ENCODE measurements at regions not wholly inside any gene's neighbourhood (a gene's known extent, or its start where the extent isn't known, plus 50 kb on each side); places are given as distances from the start of the nearest gene placed in this dataset.

GRCh38 chr3:106673926-106674569 lies 703.2 kb upstream of the CCDC54 start:
- ChIA-PET CTCF (no interaction called here), POLR2A (no interaction called here)
- H3K9ac ChIP-seq, result no peak overlapping the region
- TF ChIP-seq FOSL2 (IDR thresholded peaks at IDR 0.05; ENCODE audit: borderline replicate concordance, low read depth) (peak; percentile 16; the same call in 1 of the 2 replicates), SIN3A (IDR thresholded peaks at IDR 0.05; ENCODE audit: borderline replicate concordance, low read depth, low read length) (no peak)
- H3K27ac ChIP-seq (ENCODE audit: low read depth in 2 of 2, low read length in 1 of 2), result no peak overlapping the region
- H3K9me2 ChIP-seq, result peaks cover 3% of the 10 kb centered on the region; the same call in 1 of the 2 replicates
- H3F3A ChIP-seq (replicated peaks; ENCODE audit: insufficient read depth), result no peaks in the 10 kb centered on the region
- H4K20me1 ChIP-seq (ENCODE audit: insufficient read depth), result no peaks in the 10 kb centered on the region
- 86% methylated on average over 2 of the region's 2 CpGs for WGBS (ENCODE audit: low lambda C conversion rate)
- H3K4me2 ChIP-seq, result no peak overlapping the region
- H3K9me3 ChIP-seq, result 0 out of 2 replicates have a peak, but pooled peaks cover 3% of the 10 kb centered on the region
- peaks cover 0 to 5% of the 10 kb centered on the region in 2 experiments; a peak in 1 of 4 replicates for H3K4me1 ChIP-seq (ENCODE audit: control insufficient read depth in 1 of 2, insufficient read depth in 2 of 2, low read depth in 1 of 2, low read length in 1 of 2)
- H3K4me3 ChIP-seq (ENCODE audit: low read depth in 2 of 2, low read length in 1 of 2), result no peak overlapping the region
- no peaks in the 10 kb centered on the region for H3K36me3 ChIP-seq (replicated peaks in 1 of 2; ENCODE audit: control insufficient read depth in 1 of 2, insufficient read depth in 2 of 2, low read length in 1 of 2)
- H3K27me3 ChIP-seq (ENCODE audit: insufficient read depth), result no peaks in the 10 kb centered on the region
- H2AFZ ChIP-seq (ENCODE audit: low read depth), result no peak overlapping the region
- DNase-seq, result no peak
- H3K79me2 ChIP-seq (ENCODE audit: insufficient read depth), result no peaks in the 10 kb centered on the region

- H3K9ac ChIP-seq, result no peak overlapping the region
- no peak overlapping the region for H3K4me3 ChIP-seq (ENCODE audit: low read depth in 2 of 2, low read length in 1 of 2)
- no peaks in the 10 kb centered on the region for H3K36me3 ChIP-seq (replicated peaks in 1 of 2; ENCODE audit: control insufficient read depth in 1 of 2, insufficient read depth in 2 of 2, low read length in 1 of 2)
- CTCF ChIA-PET, result no interaction called here
- peaks cover 0 to 5% of the 10 kb centered on the region in 2 experiments; a peak in 1 of 4 replicates for H3K4me1 ChIP-seq (ENCODE audit: control insufficient read depth in 1 of 2, insufficient read depth in 2 of 2, low read depth in 1 of 2, low read length in 1 of 2)
- no peak overlapping the region for H3K4me2 ChIP-seq
- no peaks in the 10 kb centered on the region for H4K20me1 ChIP-seq (ENCODE audit: insufficient read depth)
- no peaks in the 10 kb centered on the region for H3K27me3 ChIP-seq (ENCODE audit: insufficient read depth)
- no peak overlapping the region for H3K27ac ChIP-seq (ENCODE audit: low read depth in 2 of 2, low read length in 1 of 2)
- POLR2A ChIA-PET, result no interaction called here
- H2AFZ ChIP-seq (ENCODE audit: low read depth), result no peak overlapping the region
- DNase-seq, result no peak
- H3K9me2 ChIP-seq, result peaks cover 3% of the 10 kb centered on the region; the same call in 1 of the 2 replicates
- no peaks in the 10 kb centered on the region for H3K79me2 ChIP-seq (ENCODE audit: insufficient read depth)
- H3F3A ChIP-seq (replicated peaks; ENCODE audit: insufficient read depth), result no peaks in the 10 kb centered on the region
- H3K9me3 ChIP-seq, result 0 out of 2 replicates have a peak, but pooled peaks cover 3% of the 10 kb centered on the region
- 82% methylated on average over 2 of the region's 2 CpGs for WGBS (ENCODE audit: low lambda C conversion rate)
- TF ChIP-seq USF1 (IDR thresholded peaks at IDR 0.05; ENCODE audit: borderline replicate concordance, low read depth) (no peak), RAD21 (IDR thresholded peaks at IDR 0.05; ENCODE audit: low read length) (no peak), RFX5 (IDR thresholded peaks at IDR 0.05; ENCODE audit: low read length) (no peak), USF2 (IDR thresholded peaks at IDR 0.05; ENCODE audit: borderline replicate concordance, low read depth, low read length) (no peak), CTCF (IDR thresholded peaks at IDR 0.05) (no peak), REST (IDR thresholded peaks at IDR 0.05; ENCODE audit: low read depth, low read length) (no peak), YY1 (IDR thresholded peaks at IDR 0.05; ENCODE audit: low read depth) (no peak), CHD2 (IDR thresholded peaks at IDR 0.05; ENCODE audit: low read length, partially characterized antibody) (no peak), NRF1 (IDR thresholded peaks at IDR 0.05; ENCODE audit: low read depth, low read length) (no peak), FOXJ3 (CRISPR knock-in tag; IDR thresholded peaks at IDR 0.05) (no peak), TAF1 (IDR thresholded peaks at IDR 0.05; ENCODE audit: borderline replicate concordance, low read depth, low read length) (no peak), ZBTB33 (IDR thresholded peaks at IDR 0.05; ENCODE audit: borderline replicate concordance, low read depth) (no peak), FOSL2 (IDR thresholded peaks at IDR 0.05; ENCODE audit: borderline replicate concordance, low read depth) (no peak), JUND (IDR thresholded peaks at IDR 0.05) (no peak), PBX3 (IDR thresholded peaks at IDR 0.05) (no peak)
Observed at GRCh38 chr3:106675451-106675850, 701.8 kb upstream of the CCDC54 start.

All from SK-N-SH (cell line).